Gastroesophageal sphincter (tissue), 3 donors: ENCODE measurements at regions not wholly inside any gene's neighbourhood (a gene's known extent, or its start where the extent isn't known, plus 50 kb on each side); places are given as distances from the start of the nearest gene placed in this dataset.

Source experiments
- CTCF ChIP-seq, 4 experiments: fragments of 200-600 bp in 2 of 4; fragments of 450-650 bp in 2 of 4; sonication (generic) in 1 of 4; IDR thresholded peaks; one replicate each; pipeline ENCODE4 v1.5.1; 2017 to 2019; ENCODE audit warnings: antibody characterized with exemption in 4 of 4, mild to moderate bottlenecking in 2 of 4, moderate library complexity in 2 of 4
- EP300 ChIP-seq: sonication (generic); formaldehyde crosslinking; IDR thresholded peaks from one replicate; pipeline ENCODE4 v1.6.1; 2017; ENCODE audit warnings: antibody characterized with exemption, mild to moderate bottlenecking
- POLR2A ChIP-seq, 2 donors: fragments of 450-650 bp; IDR thresholded peaks; one replicate each; pipeline ENCODE4 v1.6.1; 2017; ENCODE audit warnings: antibody characterized with exemption in 2 of 2, mild to moderate bottlenecking in 2 of 2, moderate library complexity in 1 of 2
- POLR2AphosphoS5 ChIP-seq: sonication (generic); formaldehyde crosslinking; IDR thresholded peaks from one replicate; pipeline ENCODE4 v1.6.1; 2017; ENCODE audit warnings: antibody characterized with exemption

GRCh38 chr3:106168962-106169750 lies 300.3 kb upstream of the CBLB start:
- TF ChIP-seq POLR2A (IDR thresholded peaks at IDR 0.05), result no peak
- TF ChIP-seq CTCF (IDR thresholded peaks at IDR 0.05), result no peak
- TF ChIP-seq POLR2AphosphoS5, result no peak
- no peak for TF ChIP-seq EP300
